SK-N-SH (cell line): ENCODE measurements at regions not wholly inside any gene's neighbourhood (a gene's known extent, or its start where the extent isn't known, plus 50 kb on each side); places are given as distances from the start of the nearest gene placed in this dataset.

ENCODE experiments used
- CTCF ChIA-PET: fragments of 300-600, 350-600 bp; formaldehyde crosslinking; extraction: SDS; loops from one replicate; lab custom pipeline; 2021; lab: Yijun Ruan, JAX
- POLR2A ChIA-PET: fragments of 350-600 bp; sonication (Branson Sonifier 250); formaldehyde crosslinking; extraction: SDS; loops from one replicate; lab custom pipeline; 2020; ENCODE audit warnings: antibody characterized with exemption, inconsistent platforms; lab: Yijun Ruan, JAX
- DNase-seq: peaks from one replicate; pipeline ENCODE4 v3.0.0; 2012
- H2AFZ ChIP-seq: fragments of 200-600 bp; sonication (generic); 2 replicates; pipeline ENCODE4 v1.8.1; 2016; ENCODE audit warnings: antibody characterized with exemption, mild to moderate bottlenecking, low read depth
- H3F3A ChIP-seq: fragments of 200-600 bp; sonication (generic); replicated peaks from 2 replicates; pipeline ENCODE3; 2016; ENCODE audit warnings: antibody characterized with exemption, mild to moderate bottlenecking; ENCODE audit not compliant: insufficient read depth
- H3K27ac ChIP-seq, 2 experiments: fragments of 200-500 bp in 1 of 2; fragments of 200-600 bp in 1 of 2; sonication (Bioruptor generic) in 1 of 2; sonication (generic), shearing (Covaris generic) in 1 of 2; 2 replicates each; pipeline versions ENCODE4 v1.5.1 to v1.6.1; 2014 to 2016; ENCODE audit warnings: low read depth in 2 of 2, inconsistent platforms in 1 of 2, low read length in 1 of 2, mild to moderate bottlenecking in 1 of 2, mixed read lengths in 1 of 2
- H3K27me3 ChIP-seq: fragments of 200-600 bp; sonication (generic), shearing (Covaris generic); 2 replicates; pipeline ENCODE4 v1.6.1; 2016; ENCODE audit warnings: mixed run types; ENCODE audit not compliant: insufficient read depth
- H3K36me3 ChIP-seq, 2 experiments: fragments of 200-500 bp in 1 of 2; fragments of 200-600 bp in 1 of 2; sonication (Bioruptor generic) in 1 of 2; sonication (generic) in 1 of 2; replicated peaks in 1 of 2; 2 replicates each; pipeline versions ENCODE3 to v1.5.1; 2014 to 2016; ENCODE audit warnings: low read length in 1 of 2, mild to moderate bottlenecking in 1 of 2; ENCODE audit not compliant: insufficient read depth in 2 of 2, control insufficient read depth in 1 of 2
- H3K4me1 ChIP-seq, 2 experiments: fragments of 200-500 bp in 1 of 2; fragments of 200-600 bp in 1 of 2; sonication (Bioruptor generic) in 1 of 2; sonication (generic), shearing (Covaris generic) in 1 of 2; 2 replicates each; pipeline versions ENCODE4 v1.5.1 to v1.6.1; 2014 to 2016; ENCODE audit warnings: low read depth in 1 of 2, low read length in 1 of 2, mixed run types in 1 of 2; ENCODE audit not compliant: insufficient read depth in 2 of 2, control insufficient read depth in 1 of 2
- H3K4me2 ChIP-seq: fragments of 200-600 bp; sonication (generic), shearing (Covaris generic); 2 replicates; pipeline ENCODE4 v1.6.1; 2017; ENCODE audit warnings: mixed run types
- H3K4me3 ChIP-seq, 2 experiments: fragments of 200-500 bp in 1 of 2; fragments of 200-600 bp in 1 of 2; sonication (Bioruptor generic) in 1 of 2; sonication (generic), shearing (Covaris generic) in 1 of 2; 2 replicates each; pipeline versions ENCODE4 v1.5.1 to v1.8.1; 2014 to 2016; ENCODE audit warnings: low read depth in 2 of 2, inconsistent platforms in 1 of 2, low read length in 1 of 2, mild to moderate bottlenecking in 1 of 2, mixed read lengths in 1 of 2, moderate library complexity in 1 of 2
- H3K79me2 ChIP-seq: fragments of 200-600 bp; sonication (generic); 2 replicates; pipeline ENCODE4 v1.8.1; 2017; ENCODE audit warnings: mild to moderate bottlenecking; ENCODE audit not compliant: insufficient read depth
- H3K9ac ChIP-seq: fragments of 200-600 bp; sonication (generic); 2 replicates; pipeline ENCODE4 v1.6.1; 2017; ENCODE audit warnings: mixed run types
- H3K9me2 ChIP-seq: fragments of 200-600 bp; sonication (generic); 2 replicates; pipeline ENCODE4 v1.6.1; 2017; ENCODE audit warnings: mixed run types
- H3K9me3 ChIP-seq: fragments of 200-600 bp; sonication (generic); 2 replicates; pipeline ENCODE4 v1.6.1; 2017; ENCODE audit warnings: mixed run types, mild to moderate bottlenecking, moderate library complexity
- H4K20me1 ChIP-seq: fragments of 200-600 bp; sonication (generic); 2 replicates; pipeline ENCODE4 v1.6.1; 2017; ENCODE audit warnings: mild to moderate bottlenecking, mixed run types; ENCODE audit not compliant: insufficient read depth
- CHD2 ChIP-seq: fragments of 150-350 bp; IDR thresholded peaks from 2 replicates; pipeline ENCODE4 v1.6.1; 2018; ENCODE audit warnings: low read length; ENCODE audit not compliant: partially characterized antibody
- ELF1 ChIP-seq: IDR thresholded peaks from 2 replicates; pipeline ENCODE4 v1.4.0; 2012
- EZH2phosphoT487 ChIP-seq: fragments of 200-600 bp; sonication (generic); IDR thresholded peaks from 2 replicates; pipeline ENCODE4 v1.6.1; 2017; ENCODE audit warnings: low read depth, mixed run types, mild to moderate bottlenecking, antibody characterized with exemption, moderate library complexity, borderline replicate concordance
- FOXM1 ChIP-seq: IDR thresholded peaks from 2 replicates; pipeline ENCODE4 v1.4.0; 2012; ENCODE audit warnings: low read depth, mild to moderate bottlenecking
- GABPA ChIP-seq: IDR thresholded peaks from 2 replicates; pipeline ENCODE4 v1.4.0; 2012; ENCODE audit warnings: low read depth, mild to moderate bottlenecking
- GATA2 ChIP-seq: sonication (generic); formaldehyde crosslinking; IDR thresholded peaks from 2 replicates; pipeline ENCODE4 v1.5.0; 2020; ENCODE audit warnings: mild to moderate bottlenecking, missing genetic modification reagents
- IRF3 ChIP-seq: fragments of 150-350 bp; IDR thresholded peaks from 2 replicates; pipeline ENCODE4 v1.6.1; 2016; ENCODE audit warnings: mild to moderate bottlenecking, low read depth, low read length
- NFIC ChIP-seq: IDR thresholded peaks from 2 replicates; pipeline ENCODE4 v1.4.0; 2012; ENCODE audit warnings: borderline replicate concordance
- POLR2AphosphoS5 ChIP-seq: IDR thresholded peaks from 2 replicates; pipeline ENCODE4 v1.6.1; 2012; ENCODE audit warnings: low read depth, low read length
- RAD21 ChIP-seq: IDR thresholded peaks from 2 replicates; pipeline ENCODE4 v1.6.1; 2012; ENCODE audit warnings: mild to moderate bottlenecking, low read length
- RCOR1 ChIP-seq: fragments of 150-350 bp; IDR thresholded peaks from 2 replicates; pipeline ENCODE4 v1.6.1; 2017; ENCODE audit warnings: antibody characterized with exemption, low read length
- RFX5 ChIP-seq: IDR thresholded peaks from 2 replicates; pipeline ENCODE4 v1.6.1; 2012; ENCODE audit warnings: mild to moderate bottlenecking, improper control_type of control experiment, low read length
- SIN3A ChIP-seq: IDR thresholded peaks from 2 replicates; pipeline ENCODE4 v1.6.1; 2012; ENCODE audit warnings: low read depth, mild to moderate bottlenecking, low read length, moderate library complexity, borderline replicate concordance
- WGBS: methylation state at CpG from one replicate; pipeline ENCODE4 v1.1.6; 2017; ENCODE audit warnings: low lambda C conversion rate; 5-methylcytosine and 5-hydroxymethylcytosine counted together
- TF ChIP-seq, protein P1 (sequence below): IDR thresholded peaks from 2 replicates; pipeline ENCODE4 v1.6.1; 2012; ENCODE audit warnings: mild to moderate bottlenecking, low read depth, low read length, moderate library complexity

- no peak overlapping the region for H3K4me2 ChIP-seq
- H3K27me3 ChIP-seq, result no peaks in the 10 kb centered on the region
- DNase-seq, result no peak
- H3K27ac ChIP-seq, result no peak overlapping the region
- WGBS, result 52% methylated on average over 11 of the region's 11 CpGs
- H3K4me3 ChIP-seq, result no peak overlapping the region
- ChIA-PET CTCF (no interaction called here), POLR2A (no interaction called here)
- H3K9me3 ChIP-seq, result no peaks in the 10 kb centered on the region
- peaks cover 0 to 3% of the 10 kb centered on the region in 2 experiments; a peak in 2 of 4 replicates for H3K4me1 ChIP-seq
- H3K36me3 ChIP-seq, result no peaks in the 10 kb centered on the region
- H2AFZ ChIP-seq, result no peak overlapping the region
- no peaks in the 10 kb centered on the region for H3K9me2 ChIP-seq
- no peaks in the 10 kb centered on the region for H3F3A ChIP-seq
- H4K20me1 ChIP-seq, result no peaks in the 10 kb centered on the region
- H3K79me2 ChIP-seq, result no peaks in the 10 kb centered on the region
- TF ChIP-seq NFIC (no peak), RAD21 (no peak), RCOR1 (no peak), IRF3 (no peak), EZH2phosphoT487 (no peak), ELF1 (no peak), GATA2 (no peak), POLR2AphosphoS5 (no peak), SIN3A (no peak), FOXM1 (no peak), CHD2 (no peak), RFX5 (no peak), GABPA (no peak)
- TF ChIP-seq, protein P1, sequence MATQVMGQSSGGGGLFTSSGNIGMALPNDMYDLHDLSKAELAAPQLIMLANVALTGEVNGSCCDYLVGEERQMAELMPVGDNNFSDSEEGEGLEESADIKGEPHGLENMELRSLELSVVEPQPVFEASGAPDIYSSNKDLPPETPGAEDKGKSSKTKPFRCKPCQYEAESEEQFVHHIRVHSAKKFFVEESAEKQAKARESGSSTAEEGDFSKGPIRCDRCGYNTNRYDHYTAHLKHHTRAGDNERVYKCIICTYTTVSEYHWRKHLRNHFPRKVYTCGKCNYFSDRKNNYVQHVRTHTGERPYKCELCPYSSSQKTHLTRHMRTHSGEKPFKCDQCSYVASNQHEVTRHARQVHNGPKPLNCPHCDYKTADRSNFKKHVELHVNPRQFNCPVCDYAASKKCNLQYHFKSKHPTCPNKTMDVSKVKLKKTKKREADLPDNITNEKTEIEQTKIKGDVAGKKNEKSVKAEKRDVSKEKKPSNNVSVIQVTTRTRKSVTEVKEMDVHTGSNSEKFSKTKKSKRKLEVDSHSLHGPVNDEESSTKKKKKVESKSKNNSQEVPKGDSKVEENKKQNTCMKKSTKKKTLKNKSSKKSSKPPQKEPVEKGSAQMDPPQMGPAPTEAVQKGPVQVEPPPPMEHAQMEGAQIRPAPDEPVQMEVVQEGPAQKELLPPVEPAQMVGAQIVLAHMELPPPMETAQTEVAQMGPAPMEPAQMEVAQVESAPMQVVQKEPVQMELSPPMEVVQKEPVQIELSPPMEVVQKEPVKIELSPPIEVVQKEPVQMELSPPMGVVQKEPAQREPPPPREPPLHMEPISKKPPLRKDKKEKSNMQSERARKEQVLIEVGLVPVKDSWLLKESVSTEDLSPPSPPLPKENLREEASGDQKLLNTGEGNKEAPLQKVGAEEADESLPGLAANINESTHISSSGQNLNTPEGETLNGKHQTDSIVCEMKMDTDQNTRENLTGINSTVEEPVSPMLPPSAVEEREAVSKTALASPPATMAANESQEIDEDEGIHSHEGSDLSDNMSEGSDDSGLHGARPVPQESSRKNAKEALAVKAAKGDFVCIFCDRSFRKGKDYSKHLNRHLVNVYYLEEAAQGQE, result no peak
- TF ChIP-seq, all 33 proteins: peak for 0
- H3K9ac ChIP-seq, result no peak overlapping the region
These were observed 75.0 kb upstream of the WNT7A start for GRCh38 chr3:13954741-13955483.
